Panc1 (cell line): ENCODE measurements at regions not wholly inside any gene's neighbourhood (a gene's known extent, or its start where the extent isn't known, plus 50 kb on each side); places are given as distances from the start of the nearest gene placed in this dataset.

ENCODE experiments used
- ATAC-seq: fragments of 200-7000 bp; cut with Tn5 transposase; 2 replicates; pipeline ENCODE4 v1.9.1; 2020; ENCODE audit warnings: mild to moderate bottlenecking, moderate library complexity
- BruUV-seq: library from RNA; stranded (reverse); fragments of 400-500 nt; replicated peaks from 2 replicates; lab custom pipeline; 2021; lab: Mats Ljungman, UMichigan
- CTCF ChIA-PET: fragments of 300-600 bp; sonication (Branson Sonifier 250); formaldehyde crosslinking; loops from one replicate; lab custom pipeline; 2022; ENCODE audit warnings: antibody characterized with exemption; lab: Charles Lee
- POLR2A ChIA-PET: fragments of 300-600 bp; sonication (Branson Sonifier 250); formaldehyde crosslinking; loops from one replicate; lab custom pipeline; 2022; ENCODE audit warnings: antibody characterized with exemption; lab: Charles Lee
- DNase-seq: peaks from one replicate; pipeline ENCODE4 v3.0.0-alpha.2; 2010; ENCODE audit warnings: low read depth, low spot score
- H3K27ac ChIP-seq: 2 replicates; pipeline ENCODE4 v1.5.1; 2011; ENCODE audit warnings: mild to moderate bottlenecking, low read length, inconsistent platforms
- H3K27me3 ChIP-seq: fragments of 200-500 bp; sonication (Bioruptor generic); 2 replicates; pipeline ENCODE4 v1.6.0; 2014; ENCODE audit warnings: low read length, inconsistent platforms; ENCODE audit not compliant: control insufficient read depth, insufficient read depth
- H3K36me3 ChIP-seq: fragments of 200-500 bp; sonication (Bioruptor generic); 2 replicates; pipeline ENCODE4 v1.5.1; 2014; ENCODE audit warnings: inconsistent platforms, mild to moderate bottlenecking, low read length, moderate library complexity; ENCODE audit not compliant: control insufficient read depth, insufficient read depth
- H3K4me1 ChIP-seq: 2 replicates; pipeline ENCODE4 v1.5.1; 2011; ENCODE audit warnings: inconsistent platforms, mild to moderate bottlenecking, low read length, moderate library complexity; ENCODE audit not compliant: control insufficient read depth, insufficient read depth
- H3K4me3 ChIP-seq, 2 experiments: 2 replicates each; pipeline ENCODE4 v1.5.1; 2011 to 2012; ENCODE audit warnings: low read depth in 2 of 2, low read length in 2 of 2, mild to moderate bottlenecking in 2 of 2, inconsistent platforms in 1 of 2, moderate library complexity in 1 of 2
- H3K9me3 ChIP-seq: fragments of 200-500 bp; sonication (Bioruptor generic); 2 replicates; pipeline ENCODE4 v1.5.1; 2014; ENCODE audit warnings: low read depth, mild to moderate bottlenecking, inconsistent platforms, low read length, moderate library complexity; ENCODE audit not compliant: control insufficient read depth, insufficient read depth
- CTCF ChIP-seq: fragments of 450-650 bp; IDR thresholded peaks from 2 replicates; pipeline ENCODE4 v1.5.1; 2017; ENCODE audit warnings: mild to moderate bottlenecking
- POLR2AphosphoS5 ChIP-seq: IDR thresholded peaks from 2 replicates; pipeline ENCODE4 v1.6.1; 2012; ENCODE audit warnings: mild to moderate bottlenecking, low read depth, low read length, moderate library complexity
- REST ChIP-seq, 2 experiments: IDR thresholded peaks; 2 replicates each; pipeline ENCODE4 v1.6.1; 2011 to 2012; ENCODE audit warnings: low read depth in 2 of 2, control low read depth in 1 of 2, low read length in 1 of 2, mild to moderate bottlenecking in 1 of 2, moderate library complexity in 1 of 2; ENCODE audit not compliant: insufficient read depth in 1 of 2
- SIN3A ChIP-seq: IDR thresholded peaks from 2 replicates; pipeline ENCODE4 v1.6.1; 2012; ENCODE audit warnings: low read depth, mild to moderate bottlenecking, low read length, moderate library complexity, borderline replicate concordance; ENCODE audit not compliant: insufficient read depth
- TCF7L2 ChIP-seq: IDR thresholded peaks from 2 replicates; pipeline ENCODE4 v1.6.1; 2011; ENCODE audit warnings: mild to moderate bottlenecking, low read depth, low read length, inconsistent platforms
- in situ Hi-C: cut with HindIII; loops from 2 replicates; pipeline ENCODE4 v1.10.0; 2016; ENCODE audit warnings: low sequenced_read_pairs, low pct_unique_long_range_greater_than_20kb
- intact Hi-C: fragments of 100-400 bp; cut with micrococcal nuclease; formaldehyde crosslinking; loops from one replicate; pipeline ENCODE4 v1.10.0; 2022; ENCODE audit not compliant: unreplicated experiment

- no TSS peak for BruUV-seq
- in situ Hi-C loops = no loop called here
- TF ChIP-seq POLR2AphosphoS5 = no peak
- TF ChIP-seq TCF7L2 = no peak
- TF ChIP-seq REST (IDR thresholded peaks at IDR 0.05; ENCODE audit: insufficient read depth in 1 of 2, low read depth in 2 of 2, low read length in 1 of 2) = no peak
- no peak for TF ChIP-seq SIN3A
- TF ChIP-seq CTCF = no peak
Measured at GRCh38 chr14:29354486-29354885, 573.2 kb downstream of the PRKD1 start.

GRCh38 chr14:29355331-29355730, 572.3 kb downstream of the PRKD1 start:
- no peaks in the 10 kb centered on the region for H3K9me3 ChIP-seq
- ChIA-PET POLR2A (no interaction called here), CTCF (no interaction called here)
- H3K4me3 ChIP-seq = no peak overlapping the region
- DNase-seq = no peak
- no peaks in the 10 kb centered on the region for H3K27me3 ChIP-seq
- in situ Hi-C loops = no loop called here
- H3K27ac ChIP-seq = no peak overlapping the region
- H3K4me1 ChIP-seq = no peaks in the 10 kb centered on the region
- no TSS peak for BruUV-seq
- TF ChIP-seq POLR2AphosphoS5 (no peak), CTCF (no peak), TCF7L2 (no peak), SIN3A (no peak), REST (IDR thresholded peaks at IDR 0.05; ENCODE audit: insufficient read depth in 1 of 2, low read depth in 2 of 2, low read length in 1 of 2) (no peak)
- intact Hi-C loops = no loop called here
- no peaks in the 10 kb centered on the region for H3K36me3 ChIP-seq
- no peak for ATAC-seq

More at GRCh38 chr14:29354486-29354885, 573.2 kb downstream of the PRKD1 start:
- ChIA-PET CTCF (no interaction called here), POLR2A (no interaction called here)
- no peaks in the 10 kb centered on the region for H3K9me3 ChIP-seq
- H3K36me3 ChIP-seq = no peaks in the 10 kb centered on the region
- ATAC-seq = no peak
- no peaks in the 10 kb centered on the region for H3K4me1 ChIP-seq
- H3K4me3 ChIP-seq = no peak overlapping the region
- intact Hi-C loops = no loop called here
- DNase-seq = no peak
- no peak overlapping the region for H3K27ac ChIP-seq
- H3K27me3 ChIP-seq = no peaks in the 10 kb centered on the region
